GM06990 (cell line): ENCODE measurements at regions not wholly inside any gene's neighbourhood (a gene's known extent, or its start where the extent isn't known, plus 50 kb on each side); places are given as distances from the start of the nearest gene placed in this dataset.

ENCODE experiments used
- DNase-seq: peaks from one replicate; pipeline ENCODE4 v3.0.0-alpha.2; 2011; ENCODE audit not compliant: insufficient read length; ENCODE audit errors: extremely low read depth
- H3K27me3 ChIP-seq: replicated peaks from 2 replicates; pipeline ENCODE4 v1.6.0; 2011; ENCODE audit warnings: low read length; ENCODE audit not compliant: control insufficient read depth, insufficient read depth
- H3K36me3 ChIP-seq: 2 replicates; pipeline ENCODE4 v1.5.1; 2011; ENCODE audit warnings: low read length; ENCODE audit not compliant: control insufficient read depth, insufficient read depth
- H3K4me3 ChIP-seq: replicated peaks from 2 replicates; pipeline ENCODE4 v1.5.1; 2011; ENCODE audit warnings: low read depth, mild to moderate bottlenecking, control low read depth, low read length
- CTCF ChIP-seq: IDR thresholded peaks from 2 replicates; pipeline ENCODE4 v1.5.1; 2011; ENCODE audit warnings: low read length, control low read depth, mild to moderate bottlenecking, inconsistent platforms; ENCODE audit not compliant: insufficient read depth, poor library complexity, severe bottlenecking

DNA sequence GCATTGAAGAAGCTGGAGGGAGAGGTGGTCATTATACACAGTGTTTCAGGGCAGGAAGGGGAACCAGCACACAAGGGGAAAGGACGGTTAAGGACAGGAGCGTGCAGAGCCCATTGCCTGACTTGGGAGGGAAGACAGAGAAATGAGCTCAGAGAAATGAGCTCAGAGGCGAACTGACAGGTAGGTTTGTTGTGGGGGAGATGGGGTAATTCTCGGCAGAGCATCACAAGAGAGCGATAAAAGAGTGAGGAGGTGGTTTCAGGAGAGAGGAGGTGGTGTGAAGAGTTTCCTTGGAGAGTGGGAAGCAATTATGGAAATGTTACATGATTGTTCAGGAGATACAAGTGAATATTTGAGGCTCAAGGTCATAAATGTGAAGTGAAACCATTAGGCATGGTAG is 61.0 kb downstream of the MRGPRX1 start:
- H3K27me3 ChIP-seq: no peaks in the 10 kb centered on the region; the same call in none of the 2 replicates
- no peak for TF ChIP-seq CTCF
- H3K4me3 ChIP-seq: no peak overlapping the region
- DNase-seq: no peak
- H3K36me3 ChIP-seq: no peaks in the 10 kb centered on the region

GRCh38 chr11:18865951-18866350 is 73.3 kb downstream of the MRGPRX1 start:
- DNase-seq: no peak
- no peaks in the 10 kb centered on the region; the same call in 1 of the 2 replicates for H3K27me3 ChIP-seq
- no peak overlapping the region for H3K4me3 ChIP-seq
- TF ChIP-seq CTCF: no peak
- no peaks in the 10 kb centered on the region for H3K36me3 ChIP-seq

DNA sequence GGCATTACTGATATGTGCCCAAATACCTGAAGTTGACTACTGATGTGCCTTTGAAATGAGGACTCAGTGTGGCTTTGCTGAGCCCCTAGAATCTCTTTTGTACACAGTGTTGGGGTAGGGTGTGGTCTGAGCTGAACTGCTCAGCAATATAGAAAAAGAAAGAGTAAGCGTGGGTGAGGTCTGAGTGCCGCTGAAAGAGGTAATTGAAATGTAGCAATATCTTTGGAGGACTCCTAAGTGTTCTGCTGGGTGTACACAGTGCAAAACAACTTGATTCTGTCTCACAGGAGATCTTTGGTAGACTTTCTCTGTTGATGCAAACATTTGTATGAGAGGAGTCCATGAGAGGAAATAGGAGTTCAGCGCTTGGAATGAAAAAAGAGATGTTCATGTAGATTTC is 73.7 kb upstream of the PTPN5 start:
- no peaks in the 10 kb centered on the region; the same call in 1 of the 2 replicates for H3K27me3 ChIP-seq

GRCh38 chr11:18853086-18853720 is 61.6 kb upstream of the PTPN5 start:
- Histone ChIP-seq H3K36me3 (no peaks in the 10 kb centered on the region), H3K27me3 (no peaks in the 10 kb centered on the region), H3K4me3 (no peak overlapping the region)
- TF ChIP-seq CTCF: peak; percentile 63
- DNase-seq: peak; percentile 11

More for the DNA sequence above, 73.7 kb upstream of the PTPN5 start:
- H3K4me3 ChIP-seq: no peak overlapping the region
- no peak for DNase-seq
- H3K36me3 ChIP-seq: no peaks in the 10 kb centered on the region
- no peak for TF ChIP-seq CTCF

DNA sequence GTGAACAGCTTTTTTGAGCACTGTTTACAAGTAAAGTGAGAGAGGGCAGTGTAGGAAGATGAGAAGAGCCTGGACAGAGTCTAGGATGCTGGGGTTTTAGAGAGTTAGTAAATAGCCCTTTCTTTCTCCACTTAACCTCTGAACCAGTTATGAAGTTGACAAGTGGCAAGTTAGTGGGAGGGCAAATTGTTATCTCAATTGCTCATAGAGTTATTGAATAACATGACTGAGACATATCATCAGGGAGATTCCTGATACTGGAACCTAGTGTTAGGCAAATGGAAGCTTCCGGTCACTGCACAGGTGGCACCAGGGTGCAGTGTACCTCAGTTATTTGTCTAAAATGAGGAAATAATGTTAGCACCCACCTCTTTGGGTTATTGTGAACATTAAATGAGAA is 57.8 kb upstream of the PTPN5 start:
- no peak for TF ChIP-seq CTCF
- no peak for DNase-seq
- Histone ChIP-seq H3K27me3 (no peaks in the 10 kb centered on the region), H3K4me3 (no peak overlapping the region), H3K36me3 (no peaks in the 10 kb centered on the region)
